GM21515 (cell line): ENCODE measurements at regions not wholly inside any gene's neighbourhood (a gene's known extent, or its start where the extent isn't known, plus 50 kb on each side); places are given as distances from the start of the nearest gene placed in this dataset.

Source experiments
- ATAC-seq: cut with Tn5 transposase; IDR thresholded peaks from one replicate; pipeline ENCODE4 v1.9.1; 2021; ENCODE audit not compliant: unreplicated experiment

- no peak for ATAC-seq
These were observed 299.0 kb upstream of the MSX2 start for GRCh38 chr5:174425271-174425963.

- ATAC-seq = no peak
These were observed 298.5 kb upstream of the MSX2 start for GRCh38 chr5:174425964-174426290.

- no peak for ATAC-seq
These were observed 298.0 kb upstream of the MSX2 start for GRCh38 chr5:174426388-174426787.

GRCh38 chr5:174426851-174427250 is 297.5 kb upstream of the MSX2 start:
- ATAC-seq = no peak

GRCh38 chr5:174427304-174427703 is 297.1 kb upstream of the MSX2 start:
- no peak for ATAC-seq

GRCh38 chr5:174428895-174429294 is 295.5 kb upstream of the MSX2 start:
- no peak for ATAC-seq

- no peak for ATAC-seq
These were observed 293.4 kb upstream of the MSX2 start for GRCh38 chr5:174430940-174431339.

GRCh38 chr5:174431504-174431903 is 292.9 kb upstream of the MSX2 start:
- no peak for ATAC-seq

- no peak for ATAC-seq
These were observed 291.3 kb upstream of the MSX2 start for GRCh38 chr5:174433098-174433497.

GRCh38 chr5:174436750-174437149 is 287.6 kb upstream of the MSX2 start:
- ATAC-seq = no peak

- no peak for ATAC-seq
These were observed 279.7 kb upstream of the MSX2 start for GRCh38 chr5:174444479-174445188.

GRCh38 chr5:174446446-174446845 is 277.9 kb upstream of the MSX2 start:
- no peak for ATAC-seq

GRCh38 chr5:174446988-174447387 is 277.4 kb upstream of the MSX2 start:
- no peak for ATAC-seq

GRCh38 chr5:174448041-174448440 is 276.3 kb upstream of the MSX2 start:
- ATAC-seq = no peak

- no peak for ATAC-seq
These were observed 275.7 kb upstream of the MSX2 start for GRCh38 chr5:174448662-174449061.

GRCh38 chr5:174453690-174454089 is 270.7 kb upstream of the MSX2 start:
- ATAC-seq = no peak

- no peak for ATAC-seq
These were observed 269.9 kb upstream of the MSX2 start for GRCh38 chr5:174454464-174454863.

- ATAC-seq = no peak
These were observed 269.5 kb upstream of the MSX2 start for GRCh38 chr5:174454890-174455289.

GRCh38 chr5:174455301-174455700 is 269.1 kb upstream of the MSX2 start:
- no peak for ATAC-seq

- no peak for ATAC-seq
These were observed 267.2 kb upstream of the MSX2 start for GRCh38 chr5:174457141-174457678.

- ATAC-seq = no peak
These were observed 265.2 kb upstream of the MSX2 start for GRCh38 chr5:174459071-174459702.

GRCh38 chr5:174459832-174460448 is 264.4 kb upstream of the MSX2 start:
- ATAC-seq = no peak
